Bronchial epithelial cell (primary cell): ENCODE measurements at regions not wholly inside any gene's neighbourhood (a gene's known extent, or its start where the extent isn't known, plus 50 kb on each side); places are given as distances from the start of the nearest gene placed in this dataset.

Experiments
- DNase-seq: peaks from one replicate; pipeline ENCODE4 v3.0.0-alpha.2; 2010; ENCODE audit warnings: low read depth
- FAIRE-seq: peaks from 2 replicates; lab custom pipeline; 2011; peaks lifted over from hg19 to GRCh38; lab: Jason Lieb, UNC
- H3K27me3 ChIP-seq: 2 replicates; pipeline ENCODE4 v1.5.1; 2011; ENCODE audit warnings: low read length; ENCODE audit not compliant: control insufficient read depth, insufficient read depth
- H3K36me3 ChIP-seq: 2 replicates; pipeline ENCODE4 v1.5.1; 2011; ENCODE audit warnings: low read length; ENCODE audit not compliant: control insufficient read depth, insufficient read depth
- H3K4me3 ChIP-seq: 2 replicates; pipeline ENCODE4 v1.5.1; 2011; ENCODE audit warnings: mild to moderate bottlenecking, low read depth, low read length, control low read depth
- CTCF ChIP-seq: IDR thresholded peaks from 2 replicates; pipeline ENCODE4 v1.5.1; 2011; ENCODE audit warnings: mild to moderate bottlenecking, moderate library complexity, low read length, control low read depth, inconsistent platforms; ENCODE audit not compliant: insufficient read depth, severe bottlenecking

- no peak for FAIRE-seq
- TF ChIP-seq CTCF, result no peak
These were observed 156.2 kb downstream of the PABPC4L start for GRCh38 chr4:134045411-134045810.

GRCh38 chr4:134043266-134043665, 158.3 kb downstream of the PABPC4L start:
- TF ChIP-seq CTCF, result no peak
- Histone ChIP-seq H3K27me3 (no peaks in the 10 kb centered on the region), H3K36me3 (no peaks in the 10 kb centered on the region), H3K4me3 (no peak overlapping the region)
- FAIRE-seq, result no peak
- no peak for DNase-seq

More at GRCh38 chr4:134045411-134045810, 156.2 kb downstream of the PABPC4L start:
- DNase-seq, result no peak
- no peaks in the 10 kb centered on the region for H3K27me3 ChIP-seq
- no peaks in the 10 kb centered on the region for H3K36me3 ChIP-seq
- H3K4me3 ChIP-seq, result no peak overlapping the region

GRCh38 chr4:134028421-134028820, 173.2 kb downstream of the PABPC4L start:
- no peak for TF ChIP-seq CTCF
- DNase-seq (no peak), FAIRE-seq (no peak)
- Histone ChIP-seq H3K36me3 (no peaks in the 10 kb centered on the region), H3K27me3 (no peaks in the 10 kb centered on the region), H3K4me3 (no peak overlapping the region)

- TF ChIP-seq CTCF, result no peak
- no peak overlapping the region for H3K4me3 ChIP-seq
- FAIRE-seq, result no peak
- peak; percentile 75 for DNase-seq
- H3K27me3 ChIP-seq, result no peaks in the 10 kb centered on the region
- H3K36me3 ChIP-seq, result no peaks in the 10 kb centered on the region
These were observed 173.7 kb downstream of the PABPC4L start for GRCh38 chr4:134027931-134028330.

GRCh38 chr4:134024251-134024650, 177.3 kb downstream of the PABPC4L start:
- no peak for TF ChIP-seq CTCF
- FAIRE-seq, result no peak
- Histone ChIP-seq H3K4me3 (no peak overlapping the region), H3K27me3 (no peaks in the 10 kb centered on the region), H3K36me3 (no peaks in the 10 kb centered on the region)
- no peak for DNase-seq

- TF ChIP-seq CTCF, result no peak
- Histone ChIP-seq H3K27me3 (no peaks in the 10 kb centered on the region), H3K4me3 (no peak overlapping the region), H3K36me3 (no peaks in the 10 kb centered on the region)
- DNase-seq (no peak), FAIRE-seq (no peak)
These were observed 181.9 kb downstream of the PABPC4L start for GRCh38 chr4:134019657-134020056.
